Astrocyte (in vitro differentiated cells and primary cell): ENCODE measurements at regions not wholly inside any gene's neighbourhood (a gene's known extent, or its start where the extent isn't known, plus 50 kb on each side); places are given as distances from the start of the nearest gene placed in this dataset.

Source experiments
- CTCF ChIP-seq: IDR thresholded peaks from 2 replicates; pipeline ENCODE4 v1.5.1; 2011; ENCODE audit warnings: low read depth, mild to moderate bottlenecking, inconsistent platforms, low read length, moderate library complexity; ENCODE audit not compliant: insufficient read depth
- EZH2 ChIP-seq: IDR thresholded peaks from 2 replicates; pipeline ENCODE4 v1.6.1; 2012; ENCODE audit warnings: mild to moderate bottlenecking, low read length, inconsistent platforms; ENCODE audit not compliant: insufficient read depth

GRCh38 chr13:79724348-79725103 is 243.6 kb downstream of the NDFIP2 start:
- TF ChIP-seq CTCF (no peak), EZH2 (no peak)
